ENCODE measurements at regions not wholly inside any gene's neighbourhood (a gene's known extent, or its start where the extent isn't known, plus 50 kb on each side); places are given as distances from the start of the nearest gene placed in this dataset.

DNA sequence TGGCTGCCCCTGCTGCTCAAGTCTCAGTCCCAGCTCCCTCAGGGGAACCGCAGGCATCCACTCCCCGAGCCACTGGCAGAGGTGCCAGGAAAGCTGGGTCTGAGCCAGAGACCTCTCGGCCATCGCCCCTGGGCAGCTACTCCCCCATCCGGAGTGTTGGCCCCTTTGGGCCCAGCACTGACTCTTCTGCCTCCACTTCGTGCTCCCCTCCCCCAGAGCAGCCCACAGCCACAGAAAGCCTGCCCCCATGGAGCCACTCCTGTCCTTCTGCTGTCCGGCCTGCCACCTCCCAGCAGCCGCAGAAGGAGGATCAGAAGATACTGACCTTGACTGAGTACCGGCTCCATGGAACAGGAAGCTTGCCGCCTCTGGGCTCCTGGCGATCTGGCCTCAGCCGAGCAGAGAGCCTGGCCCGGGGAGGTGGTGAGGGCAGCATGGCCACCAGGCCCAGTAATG lies 49.8 kb upstream of the TESK1 start:
- no peak overlapping the region for H2BK20ac ChIP-seq (ENCODE audit: low read length)
- no peak overlapping the region for H4K8ac ChIP-seq (ENCODE audit: extremely low read depth, insufficient read depth, low read length)
- no peak overlapping the region for H3K4ac ChIP-seq (replicated peaks; ENCODE audit: insufficient read length, low read depth, low read length)
- no peaks in the 10 kb centered on the region for H3K79me1 ChIP-seq (ENCODE audit: low read depth, low read length)
- no peaks in the 10 kb centered on the region for H3K27me3 ChIP-seq (replicated peaks in 1 of 4; ENCODE audit: control insufficient read depth in 3 of 4, extremely low read depth in 1 of 4, insufficient read depth in 3 of 4, low read length in 3 of 4)
- no peak overlapping the region for H3K9ac ChIP-seq (replicated peaks in 1 of 4; ENCODE audit: extremely low read depth in 1 of 4, low read depth in 3 of 4, low read length in 3 of 4)
- no peak overlapping the region for H3K4me3 ChIP-seq (ENCODE audit: extremely low read depth in 1 of 4, insufficient read depth in 2 of 4, low read depth in 3 of 4, low read length in 4 of 4)
- no peak overlapping the region for H2BK5ac ChIP-seq (ENCODE audit: low read depth, low read length)
- no peaks in the 10 kb centered on the region for H3K9me3 ChIP-seq (ENCODE audit: insufficient read depth in 2 of 2, low read depth in 1 of 2, low read length in 1 of 2)
- no peak overlapping the region for H4K5ac ChIP-seq (ENCODE audit: insufficient read length, low read depth, low read length)
- peaks cover 0 to 4% (median 0%) of the 10 kb centered on the region in 4 experiments; a peak in 2 of 7 replicates for H3K4me1 ChIP-seq (replicated peaks in 1 of 4; ENCODE audit: control insufficient read depth in 3 of 4, insufficient read depth in 4 of 4, low read length in 3 of 4)
- H4K91ac ChIP-seq (replicated peaks; ENCODE audit: insufficient read length, low read length): no peak overlapping the region
- FAIRE-seq: no peak
- WGBS, 2 experiments (ENCODE audit: extremely low coverage in 1 of 2, insufficient coverage in 1 of 2, insufficient read length in 1 of 2, insufficient replicate concordance in 2 of 2, low coverage in 1 of 2, low lambda C conversion rate in 2 of 2, missing lambda C conversion rate in 1 of 2): 88% methylated on average over 13 of the region's 13 CpGs; no CpG with 5 or more reads in 1 of the 2 experiments
- no peaks in the 10 kb centered on the region; a peak in 1 of 8 replicates for H3K36me3 ChIP-seq (ENCODE audit: control insufficient read depth in 2 of 4, insufficient read depth in 4 of 4, low read length in 3 of 4)
- no peak overlapping the region for H2AFZ ChIP-seq (ENCODE audit: low read length)
- H4K20me1 ChIP-seq (replicated peaks in 1 of 2; ENCODE audit: control insufficient read depth in 1 of 2, insufficient read depth in 2 of 2, low read length in 2 of 2): peaks cover 0 to 2% of the 10 kb centered on the region in 2 experiments
- no peak overlapping the region for H2BK120ac ChIP-seq (replicated peaks; ENCODE audit: low read depth, low read length)
- H2BK15ac ChIP-seq (ENCODE audit: low read length): no peak overlapping the region
- no peak overlapping the region for H3K4me2 ChIP-seq (ENCODE audit: insufficient read depth in 1 of 2, low read depth in 2 of 2, low read length in 2 of 2)
- no peak overlapping the region for H2BK12ac ChIP-seq (ENCODE audit: low read depth, low read length)
- H3K18ac ChIP-seq (ENCODE audit: extremely low read depth, low read length): no peak overlapping the region
- H3K14ac ChIP-seq (ENCODE audit: insufficient read length): no peak overlapping the region
- no peak overlapping the region for H3K56ac ChIP-seq (replicated peaks; ENCODE audit: insufficient read length, low read depth, low read length)
- H3K79me2 ChIP-seq (ENCODE audit: control insufficient read depth in 1 of 2, insufficient read depth in 2 of 2, low read length in 2 of 2): no peaks in the 10 kb centered on the region; a peak in 1 of 4 replicates
- CTCF ChIA-PET (ENCODE audit: partially characterized antibody): interaction anchor here (1.1 to 18.3 kb wide), 15 partner anchors 8 to 296 kb away, joined by 3 to 181 read pairs (median 14); a partner anchor contains a TSS
- POLR2A ChIA-PET (ENCODE audit: partially characterized antibody): interaction anchor here (1.6 kb wide), 1 partner anchor 9 kb away, joined by 4 read pairs; no protein-coding TSS in a partner anchor
- H2AK5ac ChIP-seq (ENCODE audit: low read depth, low read length): no peak overlapping the region
- no peak overlapping the region for H3K23ac ChIP-seq (ENCODE audit: insufficient read length)
- no peaks in the 10 kb centered on the region for H3K23me2 ChIP-seq (ENCODE audit: low read depth, low read length)
- H3K27ac ChIP-seq (ENCODE audit: low read depth, low read length): no peak overlapping the region
- no peak for DNase-seq (ENCODE audit: low read depth in 1 of 2, low spot score in 2 of 2)
- no peak for TF ChIP-seq CTBP2 (IDR thresholded peaks at IDR 0.05; ENCODE audit: borderline replicate concordance, insufficient read depth, insufficient read length, low read length)
- no peak for TF ChIP-seq GABPA (IDR thresholded peaks at IDR 0.05; ENCODE audit: borderline replicate concordance, insufficient read depth, low read length)
- TF ChIP-seq JUN (IDR thresholded peaks at IDR 0.05; ENCODE audit: low read depth, low read length): no peak
- no peak for TF ChIP-seq JUND (IDR thresholded peaks at IDR 0.05; ENCODE audit: low read length)
- no peak for TF ChIP-seq RFX5 (IDR thresholded peaks at IDR 0.05; ENCODE audit: borderline replicate concordance, low read depth, low read length)

Measured in H1 (cell line).